ENCODE measurements at regions not wholly inside any gene's neighbourhood (a gene's known extent, or its start where the extent isn't known, plus 50 kb on each side); places are given as distances from the start of the nearest gene placed in this dataset.
A peak's percentile ranks its signal among the peaks of the same experiment; 100 is the strongest.

DNA sequence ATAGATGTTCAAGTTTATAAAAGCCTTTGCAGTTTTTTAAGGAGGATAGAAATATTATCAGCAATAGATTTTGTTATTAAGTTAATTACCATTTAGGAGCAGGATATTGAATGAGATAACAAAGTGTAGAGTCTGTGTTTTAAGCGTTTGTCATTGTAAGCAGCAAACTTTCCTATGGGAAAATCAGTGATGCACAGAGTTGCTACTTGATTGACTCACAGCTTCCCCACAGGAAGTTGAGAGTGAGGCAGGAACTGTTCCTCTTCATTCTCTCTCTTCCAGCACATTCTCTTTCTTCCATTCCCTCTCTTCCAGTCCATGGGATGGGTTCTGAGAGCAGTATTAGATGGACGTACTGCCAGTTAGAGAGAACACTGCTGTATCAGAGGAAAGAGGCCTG, 867.7 kb upstream of the AGA start:
- no peak for DNase-seq

DNA sequence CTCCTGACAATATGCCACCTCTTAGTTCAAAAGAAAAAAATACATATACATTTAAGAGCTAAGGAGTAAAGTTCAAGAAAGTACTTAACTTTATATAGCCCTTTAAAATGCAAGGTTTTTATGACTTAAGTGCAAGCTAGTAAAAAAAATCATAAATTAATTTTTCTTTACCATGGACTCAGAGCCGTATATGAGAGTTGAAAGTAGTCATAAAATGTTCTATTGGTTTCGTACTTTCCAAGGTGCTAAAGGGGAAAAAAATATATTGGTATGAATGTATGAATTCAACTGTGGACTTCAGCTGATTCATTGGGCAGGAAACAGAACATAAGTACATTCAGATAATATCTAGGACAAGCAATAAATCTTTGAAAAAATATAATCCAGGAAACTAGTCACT, 869.8 kb upstream of the AGA start:
- no peak for DNase-seq

- DNase-seq: no peak
Observed at GRCh38 chr4:178314287-178314686, 872.0 kb upstream of the AGA start.

DNA sequence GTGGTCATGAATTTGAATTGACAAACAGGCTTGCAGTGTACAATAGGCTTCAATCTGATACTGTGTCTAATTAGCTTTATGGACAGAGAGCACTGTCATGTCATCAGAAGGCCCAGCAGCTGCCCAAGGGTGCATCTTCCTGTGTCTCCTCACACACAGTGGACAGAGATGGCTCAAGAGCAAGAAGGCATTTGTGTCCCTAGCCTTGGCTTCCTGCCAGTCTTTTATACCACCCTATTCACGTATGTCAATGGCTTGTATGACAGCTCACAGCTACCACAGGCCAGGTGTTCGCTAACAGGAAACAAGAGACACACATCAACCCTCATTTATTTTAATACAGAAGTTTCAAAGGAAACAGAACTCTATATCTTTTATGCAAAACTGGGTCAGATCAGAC, 874.0 kb upstream of the AGA start:
- DNase-seq: no peak

DNA sequence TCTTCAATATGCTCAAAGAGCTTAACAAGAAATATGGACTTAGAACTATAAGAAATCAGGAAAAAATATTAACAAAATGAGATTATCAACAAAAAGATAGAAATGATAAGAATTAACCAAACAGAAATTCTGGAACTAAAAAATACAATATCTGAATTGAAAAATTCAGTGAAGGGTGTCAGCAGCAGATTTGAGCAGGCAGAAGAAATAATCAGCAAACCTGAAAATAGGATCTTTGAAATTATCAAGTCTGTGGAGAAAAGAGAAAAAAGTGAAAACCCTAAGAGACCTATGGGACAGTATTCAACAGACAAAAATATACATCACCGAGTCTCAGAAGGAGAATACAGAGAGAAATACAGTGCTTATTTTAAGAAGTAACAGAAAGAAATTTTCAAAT, 877.8 kb upstream of the AGA start:
- DNase-seq: no peak

DNA sequence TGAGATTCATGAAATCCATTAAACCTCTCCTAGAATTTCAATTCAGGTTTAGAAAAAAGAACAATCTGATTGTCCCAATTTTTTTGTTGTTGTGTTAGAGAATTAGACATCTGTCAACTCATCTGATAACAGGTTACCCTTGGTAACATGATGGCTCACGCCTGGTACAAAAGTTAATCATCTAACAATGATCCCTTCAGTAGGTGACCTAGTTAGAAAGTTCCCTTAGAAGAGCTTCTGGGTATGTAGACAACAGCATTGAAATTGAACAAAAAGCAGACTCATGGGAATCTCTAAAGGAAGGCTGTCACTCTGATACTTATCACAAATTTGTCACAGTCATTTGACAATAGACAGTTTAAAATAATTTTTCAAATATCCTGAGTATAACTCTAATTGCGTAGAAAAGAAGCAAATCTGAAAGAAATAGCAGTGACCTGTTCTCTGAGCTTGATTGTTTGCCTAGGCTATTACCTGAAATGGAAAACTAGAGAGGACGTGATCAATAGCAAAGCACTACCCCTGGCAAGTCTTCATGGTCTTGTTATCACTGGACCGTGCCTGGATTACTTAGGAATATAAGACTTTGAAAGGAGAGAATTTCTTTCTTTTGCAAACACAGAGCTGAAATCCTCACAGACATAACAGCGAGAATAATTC, 880.4 kb upstream of the AGA start:
- no peak for DNase-seq

- DNase-seq: no peak
Observed at GRCh38 chr4:178329226-178329872, 887.1 kb upstream of the AGA start.

DNA sequence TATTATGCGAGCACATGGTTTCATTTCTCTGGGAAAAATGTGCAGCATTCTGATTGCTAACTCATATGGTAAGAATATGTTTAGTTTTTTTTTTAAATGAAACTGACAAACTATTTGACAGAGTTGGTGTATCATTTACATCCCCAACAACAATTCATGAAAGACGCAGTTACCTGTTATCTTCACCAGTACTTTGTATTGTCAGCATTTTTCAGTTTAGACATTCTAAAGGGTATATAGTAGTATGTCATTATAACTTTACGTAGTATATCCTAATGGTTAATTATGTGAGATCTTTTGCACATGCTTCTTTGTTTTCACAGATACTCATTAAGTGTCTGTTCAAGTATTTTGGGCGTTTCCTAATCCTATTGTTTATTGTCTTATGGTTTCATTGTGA, 891.1 kb upstream of the AGA start:
- no peak for DNase-seq

DNA sequence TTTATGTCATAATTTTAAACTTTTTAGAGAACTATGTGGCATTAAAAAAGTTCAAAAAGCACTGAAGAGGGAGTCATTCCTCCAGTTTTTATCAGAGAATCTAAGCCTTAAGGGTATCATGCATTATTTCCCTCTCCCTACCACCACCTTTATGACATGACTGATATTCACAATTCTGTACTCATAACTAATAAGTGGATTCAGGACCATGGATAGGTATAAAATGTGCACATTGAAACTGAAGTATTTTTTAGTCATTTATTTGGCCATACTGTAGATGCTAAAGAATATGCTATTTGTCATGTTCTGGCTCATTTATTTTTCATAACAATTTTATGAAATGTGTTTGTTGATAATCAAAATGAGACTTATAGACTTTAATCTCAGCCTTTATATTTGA, 897.5 kb upstream of the AGA start:
- no peak for DNase-seq

DNA sequence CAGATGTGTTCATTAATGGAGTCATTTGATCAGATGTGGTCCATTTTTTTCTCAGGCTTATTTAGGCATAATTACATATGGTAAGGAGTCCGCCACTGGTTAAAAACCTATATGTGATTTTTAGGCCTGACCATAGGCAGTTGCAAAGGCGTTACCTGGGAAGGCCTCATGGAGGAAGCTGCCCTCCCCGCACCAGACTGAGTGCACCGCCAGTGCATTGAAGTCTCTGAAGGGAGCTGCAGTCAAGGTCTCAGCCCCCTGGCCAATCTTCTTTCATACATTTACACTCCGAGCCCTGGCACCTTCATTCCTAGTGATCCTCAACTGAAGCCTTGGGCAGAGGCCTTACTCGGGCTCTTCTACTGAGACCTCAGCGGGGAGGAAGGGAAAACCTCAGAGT, 898.2 kb upstream of the AGA start:
- DNase-seq: no peak

DNA sequence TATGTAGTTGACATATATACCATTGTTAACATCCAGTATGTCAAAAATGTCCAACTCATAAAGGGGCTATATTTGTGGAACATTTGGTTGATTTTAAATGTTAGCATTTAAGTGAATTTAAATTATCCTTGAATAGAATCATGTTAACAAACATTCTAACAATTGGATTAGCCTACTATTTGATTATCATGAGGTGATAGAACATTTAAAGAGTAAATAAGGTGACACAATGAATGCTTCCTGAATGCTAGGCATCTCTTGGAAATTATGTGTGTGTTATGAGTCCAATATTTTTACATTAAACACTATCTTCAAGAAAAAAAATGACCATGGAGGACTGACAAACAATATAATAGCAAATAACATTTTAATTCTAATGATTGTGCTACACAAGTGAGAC, 901.9 kb upstream of the AGA start:
- no peak for DNase-seq

DNA sequence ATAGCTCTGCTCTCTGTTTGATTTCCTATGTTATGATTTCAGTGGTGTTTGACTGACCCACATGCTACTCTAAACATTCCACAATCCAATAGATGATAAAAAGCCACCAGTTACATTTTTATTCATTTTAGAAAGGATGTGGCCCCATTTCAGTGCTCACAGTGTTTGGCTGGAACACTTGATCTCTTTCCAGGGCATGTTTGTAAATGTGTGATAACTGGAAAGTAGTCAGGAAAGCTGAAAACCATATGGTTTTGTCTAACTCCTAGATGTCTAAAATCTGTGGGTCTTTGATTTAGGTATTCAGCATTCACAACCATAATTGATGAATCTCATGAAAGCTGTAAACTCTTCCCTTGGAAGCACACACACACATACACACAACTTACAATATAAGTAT, 904.9 kb upstream of the AGA start:
- DNase-seq: no peak

DNA sequence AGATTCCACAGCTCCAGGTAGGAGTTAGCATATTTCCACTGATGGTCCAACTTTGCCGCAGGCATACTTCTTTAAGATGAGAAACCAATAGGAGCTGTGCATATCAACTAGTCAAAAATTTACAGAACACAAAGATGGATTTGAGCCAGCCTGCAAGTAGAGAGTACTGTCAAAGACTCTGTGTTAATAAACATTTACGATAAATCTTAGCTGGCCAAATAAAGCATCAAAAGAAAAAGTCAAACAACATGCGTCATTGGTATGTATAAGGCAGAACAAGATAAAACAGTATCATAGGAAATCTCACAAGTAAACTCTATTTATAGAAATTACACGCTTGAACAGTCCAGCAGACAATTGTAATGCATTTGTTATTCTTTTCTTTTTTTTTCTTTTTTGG, 907.4 kb upstream of the AGA start:
- no peak for DNase-seq

- no peak for DNase-seq
Observed at GRCh38 chr4:178351185-178351584, 908.9 kb upstream of the AGA start.

DNA sequence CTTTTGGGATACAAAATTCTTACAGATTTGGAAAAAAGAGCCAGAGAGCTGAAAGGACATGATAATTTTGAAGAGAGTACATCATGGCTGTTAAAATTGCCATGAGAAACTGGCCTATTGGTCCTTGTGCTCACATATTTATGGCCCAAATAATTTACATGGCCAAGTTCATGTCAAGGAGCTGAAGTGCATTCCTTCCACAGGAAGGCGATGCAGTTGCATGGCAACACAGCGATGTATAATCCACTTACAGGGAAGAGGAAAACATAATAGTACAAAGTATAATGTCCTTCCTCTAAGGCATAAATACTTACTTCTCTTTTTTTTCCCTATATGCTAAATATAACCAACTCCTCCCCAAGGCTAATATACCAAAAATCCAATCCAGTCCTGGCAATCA, 914.5 kb upstream of the AGA start:
- no peak for DNase-seq

DNA sequence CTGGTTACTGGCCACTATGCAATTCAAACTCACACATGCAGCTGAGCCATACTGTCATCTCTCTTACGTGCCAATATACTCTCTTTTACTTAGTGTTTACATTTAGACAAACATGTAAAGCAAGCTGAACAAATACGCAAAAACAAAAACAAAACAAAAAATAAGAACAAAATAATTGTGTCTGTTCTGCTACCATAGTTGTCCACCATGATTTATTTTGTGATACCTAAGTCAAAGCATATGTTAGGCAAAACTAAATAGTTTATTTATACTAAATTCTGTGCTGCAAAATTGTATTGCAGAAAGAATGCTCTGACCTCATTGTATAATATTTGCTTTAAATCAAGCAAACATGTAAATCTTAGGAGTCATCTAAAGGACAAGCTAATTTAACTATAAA, 943.2 kb upstream of the AGA start:
- no peak for DNase-seq

DNA sequence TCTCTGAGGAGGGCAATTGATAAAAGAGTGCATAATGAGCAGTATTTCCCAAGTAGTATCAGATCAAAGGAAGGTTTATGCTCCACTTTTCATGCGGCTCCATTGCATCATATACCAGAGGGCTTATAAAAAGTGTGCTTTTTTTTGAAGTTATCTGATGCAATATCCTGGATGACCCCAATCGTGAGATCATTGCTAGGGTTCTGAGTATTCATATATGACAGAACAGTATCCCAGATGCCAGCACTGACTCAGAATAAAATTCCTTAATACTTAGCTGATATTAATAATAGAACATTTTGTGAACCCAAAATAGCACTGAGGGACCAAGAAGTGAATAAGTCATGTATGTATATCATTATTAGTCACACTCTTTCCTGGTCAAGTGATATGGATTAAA, 945.5 kb upstream of the AGA start:
- peak; percentile 30 for DNase-seq

GRCh38 chr4:178395798-178396197, 953.6 kb upstream of the AGA start:
- DNase-seq: no peak

- no peak for DNase-seq
Observed at GRCh38 chr4:178412455-178412854, 970.2 kb upstream of the AGA start.

DNA sequence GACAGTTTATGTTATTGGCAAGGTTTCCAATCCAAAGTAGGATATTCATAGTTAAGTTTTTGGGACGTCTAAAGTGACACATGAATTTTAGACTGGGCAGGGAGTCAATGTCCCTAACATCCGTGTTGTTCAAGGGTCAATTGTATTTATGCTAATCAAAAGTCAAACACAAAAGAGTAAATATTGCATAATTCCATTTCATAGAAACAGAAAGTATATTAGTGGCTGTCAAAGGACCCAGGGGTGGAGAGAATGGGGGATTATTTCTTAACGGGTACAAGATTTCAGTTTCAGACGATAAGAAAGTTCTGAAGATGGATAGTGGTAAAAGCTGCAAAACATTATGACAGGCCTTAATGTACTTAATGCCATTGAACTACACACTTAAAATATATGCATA, 971.8 kb upstream of the AGA start:
- no peak for DNase-seq

- no peak for DNase-seq
Observed at GRCh38 chr4:178414881-178415446, 972.7 kb upstream of the AGA start.

- no peak for DNase-seq
Observed at GRCh38 chr4:178415925-178416324, 973.7 kb upstream of the AGA start.

GRCh38 chr4:178423366-178423765, 981.1 kb upstream of the AGA start:
- no peak for DNase-seq

DNA sequence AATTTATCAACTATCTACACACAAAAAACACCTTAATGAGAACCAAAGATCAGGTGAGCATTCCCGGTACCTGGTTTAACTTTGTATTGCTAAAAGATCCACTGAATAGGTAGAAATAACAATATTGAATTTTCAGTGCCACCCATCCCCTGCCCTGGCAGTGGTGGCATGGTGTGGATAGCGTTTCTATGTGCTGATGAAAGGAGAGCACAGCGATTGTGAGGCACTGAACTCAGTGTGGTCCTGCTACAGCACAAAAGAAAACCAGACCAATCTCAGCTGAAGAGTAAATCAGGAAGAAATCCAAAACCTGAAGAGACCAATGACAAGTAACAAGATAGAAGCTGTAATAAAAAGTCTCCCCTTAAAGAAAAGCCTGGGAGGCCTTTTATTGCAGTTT, 984.6 kb upstream of the AGA start:
- no peak for DNase-seq

DNA sequence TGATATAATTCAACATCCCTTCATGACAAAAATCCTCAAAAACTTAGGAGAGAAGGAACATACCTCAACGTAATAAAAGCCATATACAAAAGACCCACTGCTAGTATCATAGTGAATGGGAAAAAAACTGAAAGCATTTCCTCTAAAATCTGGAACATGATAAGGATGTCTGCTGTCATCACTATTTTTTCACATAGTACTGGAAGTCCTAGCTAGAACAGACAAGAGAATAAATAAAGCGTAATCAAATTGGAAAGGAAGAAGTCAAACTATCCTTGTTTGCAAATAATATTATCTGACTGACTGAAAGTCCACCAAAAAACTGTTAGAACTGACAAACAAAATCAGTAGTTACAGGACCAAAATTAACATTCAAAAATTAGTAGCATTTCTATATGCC, 985.4 kb upstream of the AGA start:
- DNase-seq: no peak

Data from fibroblast of skin of right quadriceps (primary cell).